ENCODE measurements at regions not wholly inside any gene's neighbourhood (a gene's known extent, or its start where the extent isn't known, plus 50 kb on each side); places are given as distances from the start of the nearest gene placed in this dataset.

DNA sequence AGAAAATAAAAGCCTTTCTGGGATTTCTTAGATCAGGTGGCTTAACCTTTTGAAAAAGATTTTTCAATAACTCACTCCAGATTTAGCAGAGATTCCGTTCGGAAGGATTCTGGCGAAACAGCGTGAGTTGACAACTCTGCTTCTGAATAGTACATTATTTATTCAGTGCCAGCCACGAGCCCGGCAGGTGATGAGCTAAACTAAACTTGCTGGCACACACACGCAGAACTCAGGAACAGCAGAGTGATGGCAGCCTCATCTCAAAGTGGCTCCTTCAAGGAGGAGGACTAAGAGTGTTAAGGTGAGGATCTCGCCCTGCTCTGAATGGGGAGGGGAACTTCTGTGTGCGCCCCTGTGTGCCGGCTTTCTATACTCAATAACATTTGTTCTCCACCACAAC lies 114.3 kb downstream of the FAM43A start:
- no peak overlapping the region for H3K4me2 ChIP-seq (ENCODE audit: low read length)
- H3K4me1 ChIP-seq (ENCODE audit: control insufficient read depth, low read length) = no peaks in the 10 kb centered on the region
- H3F3A ChIP-seq (ENCODE audit: control insufficient read depth, insufficient read depth) = no peaks in the 10 kb centered on the region
- H3K9me2 ChIP-seq (replicated peaks; ENCODE audit: control insufficient read depth, low read length) = no peaks in the 10 kb centered on the region
- no peak overlapping the region for H3K27ac ChIP-seq (ENCODE audit: low read depth, low read length)
- H3K4me3 ChIP-seq (ENCODE audit: low read length) = no peak overlapping the region
- H3K9me3 ChIP-seq (ENCODE audit: control insufficient read depth, insufficient read depth, low read length) = no peaks in the 10 kb centered on the region; the same call in 1 of the 2 replicates
- no peaks in the 10 kb centered on the region for H3K79me2 ChIP-seq (ENCODE audit: control insufficient read depth, low read length)
- H3K27me3 ChIP-seq (ENCODE audit: control insufficient read depth, low read length) = peaks cover 17% of the 10 kb centered on the region
- no peak for TF ChIP-seq EZH2phosphoT487 (IDR thresholded peaks at IDR 0.05; ENCODE audit: borderline replicate concordance, low read length)
- TF ChIP-seq, protein P1, sequence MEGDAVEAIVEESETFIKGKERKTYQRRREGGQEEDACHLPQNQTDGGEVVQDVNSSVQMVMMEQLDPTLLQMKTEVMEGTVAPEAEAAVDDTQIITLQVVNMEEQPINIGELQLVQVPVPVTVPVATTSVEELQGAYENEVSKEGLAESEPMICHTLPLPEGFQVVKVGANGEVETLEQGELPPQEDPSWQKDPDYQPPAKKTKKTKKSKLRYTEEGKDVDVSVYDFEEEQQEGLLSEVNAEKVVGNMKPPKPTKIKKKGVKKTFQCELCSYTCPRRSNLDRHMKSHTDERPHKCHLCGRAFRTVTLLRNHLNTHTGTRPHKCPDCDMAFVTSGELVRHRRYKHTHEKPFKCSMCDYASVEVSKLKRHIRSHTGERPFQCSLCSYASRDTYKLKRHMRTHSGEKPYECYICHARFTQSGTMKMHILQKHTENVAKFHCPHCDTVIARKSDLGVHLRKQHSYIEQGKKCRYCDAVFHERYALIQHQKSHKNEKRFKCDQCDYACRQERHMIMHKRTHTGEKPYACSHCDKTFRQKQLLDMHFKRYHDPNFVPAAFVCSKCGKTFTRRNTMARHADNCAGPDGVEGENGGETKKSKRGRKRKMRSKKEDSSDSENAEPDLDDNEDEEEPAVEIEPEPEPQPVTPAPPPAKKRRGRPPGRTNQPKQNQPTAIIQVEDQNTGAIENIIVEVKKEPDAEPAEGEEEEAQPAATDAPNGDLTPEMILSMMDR (IDR thresholded peaks at IDR 0.05; ENCODE audit: low read depth, low read length, poor library complexity, severe bottlenecking) = no peak
- no peaks in the 10 kb centered on the region for H4K20me1 ChIP-seq (ENCODE audit: control insufficient read depth, insufficient read depth, low read depth, low read length)
- no peaks in the 10 kb centered on the region for H3K36me3 ChIP-seq (ENCODE audit: control insufficient read depth, low read length)

DNA sequence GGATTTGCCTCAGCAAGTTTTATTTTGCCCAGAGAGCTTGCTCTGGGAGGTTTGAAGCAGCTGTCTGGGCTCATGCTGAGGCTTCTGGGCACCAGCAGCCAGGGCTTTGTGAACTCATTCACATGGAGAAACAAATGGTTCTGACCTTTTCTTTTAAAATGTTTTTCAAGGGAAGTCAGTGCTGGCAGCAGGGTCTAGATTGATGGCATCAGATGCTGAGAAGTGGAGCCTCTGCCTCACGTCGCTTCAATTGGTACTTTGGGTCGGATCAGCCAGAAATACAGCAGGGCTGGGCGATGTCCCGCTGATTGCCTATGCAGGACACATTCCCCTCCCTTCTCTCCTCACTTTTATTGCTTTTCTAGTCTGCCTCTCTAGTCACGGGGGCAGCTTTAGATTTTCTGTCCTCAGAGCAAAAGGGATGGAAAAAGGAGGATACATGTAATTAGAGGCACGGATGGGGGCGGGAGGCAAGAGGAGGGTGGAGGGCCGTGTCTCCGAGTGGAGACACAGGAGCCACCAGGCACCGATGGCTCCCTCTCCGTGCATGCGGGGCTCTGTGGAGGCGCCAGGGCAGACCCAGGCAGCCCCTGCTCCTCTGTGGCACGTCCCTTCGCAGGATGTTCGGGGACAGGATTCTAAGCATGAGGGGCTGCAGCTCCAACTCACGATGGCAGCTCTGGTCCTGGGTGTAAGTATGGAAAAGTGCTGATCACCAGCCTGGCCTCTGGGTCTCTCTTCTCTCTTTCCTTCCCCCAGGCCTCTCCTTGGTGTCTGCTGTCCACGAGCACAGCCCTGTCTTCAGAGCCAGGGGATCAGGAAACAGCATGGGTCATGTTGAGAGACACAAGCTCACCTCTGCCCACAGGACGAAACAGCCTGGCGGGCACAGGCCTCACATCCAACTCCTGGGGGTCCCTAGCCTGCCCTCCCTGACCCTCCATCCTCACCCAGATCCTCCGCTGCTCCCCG lies 116.1 kb downstream of the FAM43A start:
- Histone ChIP-seq H3K79me2 (ENCODE audit: control insufficient read depth, low read length) (no peaks in the 10 kb centered on the region), H3K27me3 (ENCODE audit: control insufficient read depth, low read length) (peaks cover 19% of the 10 kb centered on the region), H3F3A (ENCODE audit: control insufficient read depth, insufficient read depth) (no peaks in the 10 kb centered on the region), H3K36me3 (ENCODE audit: control insufficient read depth, low read length) (no peaks in the 10 kb centered on the region), H3K9me3 (ENCODE audit: control insufficient read depth, insufficient read depth, low read length) (no peaks in the 10 kb centered on the region; the same call in 1 of the 2 replicates), H3K4me1 (ENCODE audit: control insufficient read depth, low read length) (no peaks in the 10 kb centered on the region), H4K20me1 (ENCODE audit: control insufficient read depth, insufficient read depth, low read depth, low read length) (no peaks in the 10 kb centered on the region), H3K4me3 (ENCODE audit: low read length) (no peak overlapping the region), H3K4me2 (ENCODE audit: low read length) (no peak overlapping the region), H3K9me2 (replicated peaks; ENCODE audit: control insufficient read depth, low read length) (no peaks in the 10 kb centered on the region), H3K27ac (ENCODE audit: low read depth, low read length) (no peak overlapping the region)
- TF ChIP-seq, protein P1 (IDR thresholded peaks at IDR 0.05; ENCODE audit: low read depth, low read length, poor library complexity, severe bottlenecking) = no peak
- TF ChIP-seq EZH2phosphoT487 (IDR thresholded peaks at IDR 0.05; ENCODE audit: borderline replicate concordance, low read length) = no peak

DNA sequence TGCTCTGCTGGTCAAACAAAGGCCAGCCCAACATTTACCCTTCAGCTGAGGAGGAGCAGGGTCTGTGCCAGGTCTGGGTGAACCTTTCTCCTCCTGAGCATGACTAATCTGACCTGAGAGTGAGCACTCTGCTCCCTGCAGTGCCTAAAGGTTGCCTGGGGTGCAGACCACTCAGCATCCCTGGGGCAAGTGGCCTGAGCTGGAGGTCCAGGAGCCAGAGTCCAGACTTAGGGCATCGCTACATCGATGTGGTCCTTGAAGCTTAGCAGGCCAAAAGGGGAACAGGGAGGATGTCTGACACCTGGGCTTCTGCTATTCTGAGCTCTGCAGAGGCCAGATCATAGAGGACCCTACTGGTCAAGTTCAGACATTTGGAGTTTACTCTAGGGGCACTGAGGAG lies 119.1 kb downstream of the FAM43A start:
- Histone ChIP-seq H3K27me3 (ENCODE audit: control insufficient read depth, low read length) (peaks cover 22% of the 10 kb centered on the region), H3K4me3 (ENCODE audit: low read length) (no peak overlapping the region), H3K79me2 (ENCODE audit: control insufficient read depth, low read length) (no peaks in the 10 kb centered on the region), H4K20me1 (ENCODE audit: control insufficient read depth, insufficient read depth, low read depth, low read length) (no peaks in the 10 kb centered on the region), H3K9me3 (ENCODE audit: control insufficient read depth, insufficient read depth, low read length) (no peaks in the 10 kb centered on the region), H3K4me1 (ENCODE audit: control insufficient read depth, low read length) (no peaks in the 10 kb centered on the region), H3K36me3 (ENCODE audit: control insufficient read depth, low read length) (no peaks in the 10 kb centered on the region), H3F3A (ENCODE audit: control insufficient read depth, insufficient read depth) (no peaks in the 10 kb centered on the region), H3K9me2 (replicated peaks; ENCODE audit: control insufficient read depth, low read length) (no peaks in the 10 kb centered on the region), H3K27ac (ENCODE audit: low read depth, low read length) (no peak overlapping the region), H3K4me2 (ENCODE audit: low read length) (no peak overlapping the region)
- TF ChIP-seq, protein P1 (IDR thresholded peaks at IDR 0.05; ENCODE audit: low read depth, low read length, poor library complexity, severe bottlenecking) = no peak
- TF ChIP-seq EZH2phosphoT487 (IDR thresholded peaks at IDR 0.05; ENCODE audit: borderline replicate concordance, low read length) = no peak

Measured in DOHH2 (cell line).